Effector memory CD8-positive, alpha-beta T cell (primary cell): ENCODE measurements at regions not wholly inside any gene's neighbourhood (a gene's known extent, or its start where the extent isn't known, plus 50 kb on each side); places are given as distances from the start of the nearest gene placed in this dataset.

Experiments
- ATAC-seq: fragments of 150-1000 bp; cut with Tn5 transposase; replicated peaks from 2 replicates; pipeline ENCODE4 v1.10.0; 2021; ENCODE audit warnings: mild to moderate bottlenecking, moderate library complexity
- DNase-seq, 3 experiments: peaks; one replicate each; pipeline ENCODE4 v3.0.0; 2021
- H3K27ac Mint-ChIP-seq, 2 donors: one replicate each; pipeline ENCODE4 v1.8.0; 2022; ENCODE audit warnings: mild to moderate bottlenecking in 2 of 2, mixed read lengths in 2 of 2, moderate library complexity in 2 of 2
- H3K27me3 Mint-ChIP-seq, 2 donors: one replicate each; pipeline ENCODE4 v1.8.0; 2022; ENCODE audit warnings: mixed read lengths in 2 of 2
- H3K36me3 Mint-ChIP-seq: one replicate; pipeline ENCODE4 v1.8.0; 2022; ENCODE audit warnings: mild to moderate bottlenecking, moderate library complexity, mixed read lengths; ENCODE audit not compliant: insufficient read depth
- H3K4me1 Mint-ChIP-seq, 2 donors: one replicate each; pipeline ENCODE4 v1.8.0; 2022; ENCODE audit warnings: low read depth in 2 of 2, mixed read lengths in 2 of 2
- H3K4me3 Mint-ChIP-seq, 2 donors: one replicate each; pipeline ENCODE4 v1.8.0; 2022; ENCODE audit warnings: mild to moderate bottlenecking in 2 of 2, mixed read lengths in 2 of 2, moderate library complexity in 2 of 2
- H3K9me3 Mint-ChIP-seq, 2 donors: one replicate each; pipeline ENCODE4 v1.8.0; 2022; ENCODE audit warnings: mixed read lengths in 2 of 2

DNA sequence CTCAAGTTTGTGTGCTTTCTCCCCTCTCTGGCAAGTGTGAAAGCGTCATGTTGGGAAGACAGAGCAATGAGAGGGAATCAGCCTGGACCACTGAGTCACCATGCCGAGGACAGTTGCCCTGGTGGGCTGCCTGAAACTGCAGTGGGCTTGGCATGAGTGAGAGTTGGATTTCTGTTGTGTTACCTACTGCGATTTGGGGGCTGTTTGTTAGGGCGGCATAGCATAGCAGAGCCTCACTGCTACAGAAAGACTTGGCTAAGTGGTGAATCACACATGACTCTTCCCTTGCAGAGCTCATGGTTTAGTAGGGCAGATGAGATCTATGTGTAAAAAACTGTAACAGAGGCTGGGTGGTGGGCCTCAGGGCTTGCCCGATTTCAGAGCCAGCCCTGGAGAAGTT lies 324.6 kb downstream of the C16orf95 start:
- Mint-ChIP-seq H3K9me3 (no peaks in the 10 kb centered on the region), H3K4me1 (peaks cover 4 to 8% of the 10 kb centered on the region in 2 donors), H3K4me3 (no peak overlapping the region), H3K27me3 (peaks cover 38 to 74% of the 10 kb centered on the region in 2 donors), H3K27ac (no peak overlapping the region), H3K36me3 (peaks cover 2% of the 10 kb centered on the region)
- DNase-seq (no peak), ATAC-seq (no peak)

DNA sequence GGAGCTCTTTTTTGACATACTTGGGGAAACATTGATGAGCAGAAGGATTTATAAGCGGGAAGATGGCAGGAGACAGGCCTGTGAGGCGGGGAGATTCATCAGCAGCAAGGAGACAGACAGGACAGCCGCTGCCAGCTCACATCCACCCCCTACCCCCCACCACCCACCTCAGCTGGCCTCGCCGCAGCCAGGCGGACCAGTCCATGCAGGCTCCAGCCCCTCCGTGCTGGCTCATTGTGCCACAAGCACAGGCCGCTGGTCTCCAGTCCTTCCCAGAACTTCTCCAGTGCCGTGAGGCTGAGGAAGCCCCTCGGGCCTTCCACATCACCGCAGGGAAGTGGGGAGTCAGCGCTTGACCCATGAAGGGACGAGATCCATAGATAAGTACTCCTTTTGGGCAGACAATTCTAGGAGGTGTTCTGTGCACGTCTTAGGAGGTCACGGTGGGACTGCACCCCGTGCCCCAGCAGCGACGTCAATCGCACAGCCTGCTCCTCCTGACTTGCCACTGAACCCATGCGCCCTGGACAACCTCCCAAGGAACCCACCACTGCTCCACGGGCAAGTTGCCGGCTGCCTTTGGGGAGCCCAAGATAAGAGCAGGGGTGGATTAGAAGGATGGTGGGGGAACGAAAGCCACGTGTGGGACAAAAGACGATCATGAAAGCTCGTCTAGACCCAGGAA lies 323.6 kb downstream of the C16orf95 start:
- DNase-seq (no peak), ATAC-seq (no peak)
- Mint-ChIP-seq H3K27me3 (peaks cover 38 to 71% of the 10 kb centered on the region in 2 donors), H3K36me3 (peaks cover 2% of the 10 kb centered on the region), H3K4me1 (peaks cover 4 to 5% of the 10 kb centered on the region in 2 donors), H3K4me3 (no peak overlapping the region), H3K9me3 (peaks cover 0 to 1% of the 10 kb centered on the region in 2 donors), H3K27ac (no peak overlapping the region)

DNA sequence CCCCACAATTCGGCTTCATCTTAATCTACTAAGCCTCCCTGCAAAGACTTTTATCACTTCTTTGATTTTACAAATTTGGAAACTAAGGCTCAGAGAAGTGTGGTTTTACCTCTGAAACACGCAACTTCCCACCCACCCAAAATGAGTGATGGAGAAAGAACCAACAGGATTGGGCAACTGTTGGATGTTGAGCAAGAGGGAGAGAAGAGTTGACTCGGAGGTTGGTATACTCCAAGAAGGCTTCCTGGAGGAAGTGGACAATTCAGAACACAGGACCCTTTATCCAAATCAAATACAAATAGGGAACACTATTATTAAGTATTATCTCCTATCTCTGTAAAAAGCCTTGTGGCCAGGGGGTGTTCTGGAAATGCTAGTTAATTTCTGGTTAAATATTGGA lies 323.0 kb downstream of the C16orf95 start:
- no peak overlapping the region for H3K4me3 Mint-ChIP-seq
- no peak for DNase-seq

DNA sequence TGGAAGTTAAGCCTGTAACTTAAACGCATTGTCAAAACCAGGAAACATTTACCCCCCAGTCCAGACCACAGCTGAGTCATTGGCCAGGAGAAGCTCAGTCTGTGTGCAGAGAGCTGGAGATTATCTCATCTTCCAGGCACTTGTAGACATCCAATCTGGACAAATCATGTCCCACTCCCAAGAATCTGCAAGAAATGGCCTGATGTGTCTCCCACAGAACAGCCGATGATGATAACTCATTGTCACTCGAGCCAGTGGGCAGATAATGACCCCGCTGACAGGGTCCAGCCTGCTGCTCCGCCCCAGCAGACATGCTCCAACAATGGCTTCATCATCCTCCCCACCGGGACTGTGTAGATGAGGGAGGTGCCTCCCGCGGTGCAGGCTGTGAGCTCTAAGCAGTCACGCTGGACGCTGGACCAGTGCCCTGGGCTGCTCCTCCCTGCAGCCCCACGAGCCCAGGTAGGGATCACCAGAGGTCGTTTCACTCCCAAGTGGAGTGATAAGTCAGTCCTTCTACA lies 322.5 kb downstream of the C16orf95 start:
- peaks cover 2% of the 10 kb centered on the region for H3K36me3 Mint-ChIP-seq
- peaks cover 38 to 71% of the 10 kb centered on the region in 2 donors for H3K27me3 Mint-ChIP-seq
- peaks cover 2 to 4% of the 10 kb centered on the region in 2 donors for H3K4me1 Mint-ChIP-seq
- no peak overlapping the region for H3K4me3 Mint-ChIP-seq
- DNase-seq (no peak), ATAC-seq (no peak)
- H3K9me3 Mint-ChIP-seq, result peaks cover 0 to 3% of the 10 kb centered on the region in 2 donors
- H3K27ac Mint-ChIP-seq, result no peak overlapping the region

More for the DNA sequence above, 323.0 kb downstream of the C16orf95 start:
- peaks cover 38 to 71% of the 10 kb centered on the region in 2 donors for H3K27me3 Mint-ChIP-seq
- peaks cover 2% of the 10 kb centered on the region for H3K36me3 Mint-ChIP-seq
- no peak for ATAC-seq
- H3K4me1 Mint-ChIP-seq, result peaks cover 4 to 5% of the 10 kb centered on the region in 2 donors
- H3K9me3 Mint-ChIP-seq, result peaks cover 0 to 3% of the 10 kb centered on the region in 2 donors
- no peak overlapping the region for H3K27ac Mint-ChIP-seq

DNA sequence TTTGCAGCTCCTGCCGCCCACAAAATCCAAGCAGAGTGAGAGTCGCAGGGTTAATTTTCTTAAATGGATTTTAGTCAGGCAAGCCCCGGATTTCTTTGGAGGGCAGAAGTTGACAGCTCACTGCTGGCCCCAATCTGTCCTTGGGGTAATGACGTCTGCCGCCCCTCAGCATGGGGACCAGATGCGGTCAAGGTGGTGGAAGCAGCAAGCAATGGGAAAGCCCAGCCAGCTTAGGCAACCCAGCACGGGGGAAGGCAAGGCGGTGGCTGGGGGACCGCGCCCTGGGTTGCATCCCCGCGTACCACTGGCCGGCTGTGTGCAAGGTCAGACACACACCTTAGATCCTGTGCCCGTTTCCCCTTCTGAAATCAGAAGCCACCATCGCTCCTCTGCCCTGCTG lies 321.7 kb downstream of the C16orf95 start:
- Mint-ChIP-seq H3K4me1 (no peaks in the 10 kb centered on the region), H3K27ac (no peak overlapping the region), H3K9me3 (peaks cover 0 to 3% of the 10 kb centered on the region in 2 donors), H3K27me3 (peaks cover 33 to 71% of the 10 kb centered on the region in 2 donors), H3K4me3 (no peak overlapping the region), H3K36me3 (peaks cover 2% of the 10 kb centered on the region)
- ATAC-seq (no peak), DNase-seq (no peak)

DNA sequence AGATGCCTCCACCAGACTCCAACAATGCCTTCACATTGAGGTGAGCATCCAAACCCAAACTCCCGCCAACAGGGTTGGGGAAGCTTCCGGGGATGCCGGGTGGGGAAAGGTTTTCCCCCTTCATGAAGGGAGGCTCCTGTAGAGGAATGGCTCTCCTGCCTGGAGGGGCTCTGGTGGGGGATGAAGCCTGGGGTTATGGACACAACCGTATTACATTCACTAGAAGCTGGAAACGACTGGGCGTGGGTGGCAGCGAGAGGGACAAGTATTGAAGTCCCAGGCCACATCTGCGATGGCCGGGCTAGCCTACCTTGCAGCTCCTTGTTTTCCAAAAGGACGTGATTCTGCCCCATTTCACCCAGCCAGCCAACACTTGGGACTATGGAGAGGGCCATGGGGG lies 321.1 kb downstream of the C16orf95 start:
- H3K27ac Mint-ChIP-seq, result no peak overlapping the region
- H3K4me3 Mint-ChIP-seq, result no peak overlapping the region
- H3K4me1 Mint-ChIP-seq, result no peaks in the 10 kb centered on the region
- H3K27me3 Mint-ChIP-seq, result peaks cover 31 to 71% of the 10 kb centered on the region in 2 donors
- H3K9me3 Mint-ChIP-seq, result peaks cover 0 to 3% of the 10 kb centered on the region in 2 donors
- peaks cover 2% of the 10 kb centered on the region for H3K36me3 Mint-ChIP-seq
- ATAC-seq (no peak), DNase-seq (no peak)

DNA sequence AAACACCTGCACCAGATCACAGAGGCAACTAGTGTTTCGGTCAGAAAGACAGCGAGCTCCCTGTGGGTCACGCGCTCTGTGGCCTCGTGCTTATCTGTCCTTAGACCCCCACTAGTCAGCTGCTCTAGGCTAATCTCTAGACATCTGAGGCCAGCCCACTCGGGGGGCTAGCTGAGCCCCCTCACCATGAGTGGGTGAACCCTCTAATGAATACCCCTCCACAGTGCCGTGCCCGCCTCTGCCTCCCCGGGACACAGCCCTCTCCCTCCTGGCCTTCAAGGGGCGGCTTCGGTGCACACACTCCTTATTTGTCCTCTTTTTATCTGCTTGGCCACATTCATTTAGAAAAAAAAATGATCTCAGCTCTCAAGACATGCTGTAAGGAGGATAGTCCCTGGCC lies 320.1 kb downstream of the C16orf95 start:
- DNase-seq, result no peak
- peaks cover 21 to 66% of the 10 kb centered on the region in 2 donors for H3K27me3 Mint-ChIP-seq
- H3K9me3 Mint-ChIP-seq, result peaks cover 0 to 3% of the 10 kb centered on the region in 2 donors
- ATAC-seq, result no peak
- peaks cover 2% of the 10 kb centered on the region for H3K36me3 Mint-ChIP-seq
- no peak overlapping the region for H3K4me3 Mint-ChIP-seq
- no peaks in the 10 kb centered on the region for H3K4me1 Mint-ChIP-seq
- H3K27ac Mint-ChIP-seq, result no peak overlapping the region

DNA sequence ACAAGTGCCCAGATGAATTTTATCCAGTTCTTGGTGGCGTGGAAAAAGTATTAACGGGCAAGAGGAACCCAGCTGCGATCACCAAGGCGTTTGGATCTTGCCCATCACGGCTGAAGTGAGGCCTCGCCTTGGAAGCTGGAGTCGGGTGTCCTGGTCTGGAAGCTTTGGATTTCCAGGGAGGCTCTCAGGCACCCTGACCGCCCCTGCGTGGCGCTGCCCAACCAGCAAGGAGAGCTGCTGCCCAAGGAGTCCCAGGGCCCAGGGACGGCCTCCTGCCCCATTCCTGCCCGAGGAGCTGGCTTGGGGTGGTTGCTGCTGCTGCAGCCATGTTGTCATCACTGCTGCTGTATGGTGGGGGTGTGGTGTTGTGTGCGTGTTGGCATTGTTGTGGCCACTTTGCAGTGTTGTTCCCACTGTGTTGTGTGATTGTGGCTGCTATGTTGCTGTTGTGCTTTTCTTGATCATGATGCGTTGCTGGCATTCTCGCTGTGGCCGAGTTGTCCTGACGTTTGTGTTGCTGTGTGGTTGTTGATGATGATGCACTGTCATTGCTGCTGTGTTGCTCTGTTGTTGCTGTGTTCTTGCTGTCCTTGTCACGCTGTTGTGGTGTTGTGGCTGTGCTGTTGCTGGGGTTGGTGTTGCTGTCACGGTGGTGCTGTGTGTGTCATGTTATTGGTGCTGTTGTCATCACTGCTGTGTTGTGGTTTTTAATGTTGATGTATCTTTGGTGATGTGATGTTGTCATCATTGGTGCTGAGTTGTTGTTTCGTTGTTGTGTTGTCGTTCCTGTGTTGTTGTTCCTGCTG lies 318.8 kb downstream of the C16orf95 start:
- H3K36me3 Mint-ChIP-seq, result peaks cover 2% of the 10 kb centered on the region
- peaks cover 0 to 3% of the 10 kb centered on the region in 2 donors for H3K9me3 Mint-ChIP-seq
- no peak overlapping the region for H3K4me3 Mint-ChIP-seq
- no peak for DNase-seq
- H3K27me3 Mint-ChIP-seq, result peaks cover 8 to 52% of the 10 kb centered on the region in 2 donors
- ATAC-seq, result no peak
- H3K27ac Mint-ChIP-seq, result no peak overlapping the region
- no peaks in the 10 kb centered on the region for H3K4me1 Mint-ChIP-seq

DNA sequence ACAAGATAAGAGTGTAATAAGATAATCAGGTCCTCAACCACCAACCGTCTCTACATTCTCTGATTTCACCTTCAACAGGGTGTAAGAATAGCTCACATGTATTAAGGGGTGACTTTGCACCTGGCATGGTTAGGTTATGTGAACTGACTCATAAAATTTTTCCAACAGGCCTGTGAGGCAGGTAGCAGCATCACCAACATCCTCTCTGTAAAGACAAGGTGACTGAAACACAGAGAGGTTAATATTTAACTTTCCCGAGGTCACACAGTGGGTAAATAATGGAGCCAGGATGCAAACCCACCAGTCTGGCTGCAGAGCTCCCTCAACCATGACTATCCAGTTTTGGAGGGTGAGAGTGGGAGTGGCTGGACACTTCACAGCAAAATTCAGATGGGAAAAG lies 317.2 kb downstream of the C16orf95 start:
- Mint-ChIP-seq H3K4me1 (no peaks in the 10 kb centered on the region), H3K36me3 (no peaks in the 10 kb centered on the region), H3K9me3 (peaks cover 0 to 3% of the 10 kb centered on the region in 2 donors), H3K4me3 (no peak overlapping the region), H3K27ac (no peak overlapping the region), H3K27me3 (peaks cover 2 to 39% of the 10 kb centered on the region in 2 donors)
- ATAC-seq, result no peak
- no peak for DNase-seq

DNA sequence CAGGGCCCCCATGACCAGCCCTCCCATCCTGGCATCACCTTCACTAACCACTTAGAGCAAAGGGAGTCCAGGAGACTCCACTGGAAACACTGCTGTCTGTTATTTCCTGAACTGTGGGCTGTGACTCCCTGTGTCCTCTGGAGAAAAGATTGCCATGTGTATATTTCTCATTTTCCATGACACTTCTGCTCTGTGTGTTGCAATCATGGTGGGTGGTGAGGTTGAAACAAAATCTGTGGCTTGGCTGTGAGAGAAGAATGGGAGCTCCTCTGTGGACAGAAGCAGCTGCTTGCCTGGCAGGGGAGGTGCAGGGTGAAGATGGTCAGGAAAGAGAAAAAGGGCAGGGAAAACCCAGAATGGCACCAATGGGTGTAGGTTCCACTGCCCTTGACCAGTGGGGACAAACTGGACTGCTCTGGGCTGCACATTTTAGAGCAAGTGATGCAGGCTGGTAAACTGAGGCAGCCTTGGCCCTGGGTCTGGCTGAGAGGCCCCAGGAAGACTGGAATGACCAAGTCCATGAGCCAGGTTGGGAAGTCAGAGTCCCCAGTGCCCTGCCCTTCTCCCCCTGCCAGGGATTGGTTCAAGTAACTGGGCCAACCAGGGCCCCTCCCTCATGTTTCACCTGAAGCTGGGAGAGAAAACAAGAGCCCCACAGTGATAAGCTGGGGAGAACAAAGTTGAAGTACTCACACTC lies 314.3 kb downstream of the C16orf95 start:
- ATAC-seq (no peak), DNase-seq (no peak)
- Mint-ChIP-seq H3K4me3 (no peak overlapping the region), H3K36me3 (no peaks in the 10 kb centered on the region), H3K4me1 (no peaks in the 10 kb centered on the region), H3K27ac (no peak overlapping the region), H3K9me3 (peaks cover 3 to 6% of the 10 kb centered on the region in 2 donors), H3K27me3 (peaks cover 0 to 40% of the 10 kb centered on the region in 2 donors)

DNA sequence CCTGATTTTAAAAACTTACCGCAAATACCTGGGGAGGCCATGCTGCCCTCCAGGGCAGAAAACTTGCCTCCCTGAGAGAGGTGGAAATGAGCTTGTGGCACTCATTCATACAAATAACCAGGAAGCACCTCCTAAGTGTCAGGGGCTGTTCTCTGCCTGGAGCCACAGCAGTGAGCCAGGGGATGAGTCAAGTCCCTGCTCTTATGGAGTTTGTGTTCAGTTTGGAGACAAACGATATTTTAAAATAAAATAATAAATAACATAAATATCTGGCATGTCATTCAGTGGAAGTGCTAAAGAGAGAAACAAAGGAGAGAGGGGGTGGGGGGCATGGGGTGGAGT lies 313.8 kb downstream of the C16orf95 start:
- no peaks in the 10 kb centered on the region for H3K36me3 Mint-ChIP-seq
- no peak overlapping the region for H3K4me3 Mint-ChIP-seq
- H3K27me3 Mint-ChIP-seq, result peaks cover 0 to 38% of the 10 kb centered on the region in 2 donors
- H3K4me1 Mint-ChIP-seq, result no peaks in the 10 kb centered on the region
- peaks cover 3 to 6% of the 10 kb centered on the region in 2 donors for H3K9me3 Mint-ChIP-seq
- DNase-seq, result no peak
- no peak overlapping the region for H3K27ac Mint-ChIP-seq
- ATAC-seq, result no peak

DNA sequence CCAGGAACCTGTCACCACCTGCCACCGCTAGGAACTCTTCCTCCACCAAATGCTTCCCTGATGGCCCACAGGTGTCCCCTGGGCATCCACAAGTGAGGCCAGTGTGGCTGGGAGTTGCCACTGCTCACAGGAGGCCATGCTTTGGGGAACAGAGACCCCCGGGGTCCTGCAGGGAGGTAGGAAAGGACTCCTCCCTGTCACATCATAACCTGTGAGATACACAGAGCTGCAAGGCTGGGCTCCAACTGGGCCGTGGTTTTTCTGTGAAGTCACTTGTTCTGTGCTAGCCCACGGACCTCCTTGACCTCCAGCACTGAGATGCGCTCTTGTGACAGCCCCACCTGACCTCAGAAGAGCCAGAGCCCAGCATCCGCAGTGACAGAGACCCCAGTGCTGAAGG lies 311.2 kb downstream of the C16orf95 start:
- Mint-ChIP-seq H3K27me3 (peaks cover 0 to 14% of the 10 kb centered on the region in 2 donors), H3K4me3 (no peak overlapping the region), H3K9me3 (peaks cover 0 to 6% of the 10 kb centered on the region in 2 donors), H3K27ac (no peak overlapping the region), H3K4me1 (no peaks in the 10 kb centered on the region), H3K36me3 (no peaks in the 10 kb centered on the region)
- DNase-seq (no peak), ATAC-seq (no peak)
